ENCODE measurements at regions not wholly inside any gene's neighbourhood (a gene's known extent, or its start where the extent isn't known, plus 50 kb on each side); places are given as distances from the start of the nearest gene placed in this dataset.

- Mint-ChIP-seq H3K4me3 (no peak overlapping the region), H3K36me3 (ENCODE audit: low read depth) (no peaks in the 10 kb centered on the region), H3K27me3 (ENCODE audit: low read depth) (no peaks in the 10 kb centered on the region), H3K27ac (no peak overlapping the region), H3K4me1 (ENCODE audit: low read depth) (no peaks in the 10 kb centered on the region), H3K9me3 (peaks cover 2% of the 10 kb centered on the region)
- DNase-seq = no peak
- CTCF ChIA-PET = no interaction called here
- intact Hi-C loops (cut with micrococcal nuclease) = no loop called here
Observed at GRCh38 chr3:135691240-135691639, 274.3 kb upstream of the PPP2R3A start.

- H3K27me3 Mint-ChIP-seq (ENCODE audit: low read depth) = no peaks in the 10 kb centered on the region
- H3K9me3 Mint-ChIP-seq = no peaks in the 10 kb centered on the region
- no peak overlapping the region for H3K27ac Mint-ChIP-seq
- H3K4me3 Mint-ChIP-seq = no peak overlapping the region
- no peak for DNase-seq
- H3K36me3 Mint-ChIP-seq (ENCODE audit: low read depth) = no peaks in the 10 kb centered on the region
- H3K4me1 Mint-ChIP-seq (ENCODE audit: low read depth) = no peaks in the 10 kb centered on the region
- CTCF ChIA-PET = no interaction called here
- intact Hi-C loops (cut with micrococcal nuclease) = no loop called here
Observed at GRCh38 chr3:135694142-135694541, 271.4 kb upstream of the PPP2R3A start.

- Mint-ChIP-seq H3K27me3 (ENCODE audit: low read depth) (no peaks in the 10 kb centered on the region), H3K27ac (no peak overlapping the region), H3K36me3 (ENCODE audit: low read depth) (no peaks in the 10 kb centered on the region), H3K4me1 (ENCODE audit: low read depth) (no peaks in the 10 kb centered on the region), H3K9me3 (no peaks in the 10 kb centered on the region), H3K4me3 (no peak overlapping the region)
- no peak for DNase-seq
- intact Hi-C loops (cut with micrococcal nuclease) = no loop called here
- CTCF ChIA-PET = no interaction called here
Observed at GRCh38 chr3:135699741-135700140, 265.8 kb upstream of the PPP2R3A start.

- CTCF ChIA-PET = no interaction called here
Observed at GRCh38 chr3:135706758-135707375, 258.7 kb upstream of the PPP2R3A start.

GRCh38 chr3:135719449-135719848 lies 246.1 kb upstream of the PPP2R3A start:
- CTCF ChIA-PET = no interaction called here
- no peak for DNase-seq
- no peaks in the 10 kb centered on the region for H3K36me3 Mint-ChIP-seq (ENCODE audit: low read depth)
- H3K27ac Mint-ChIP-seq = no peak overlapping the region
- no peaks in the 10 kb centered on the region for H3K9me3 Mint-ChIP-seq
- intact Hi-C loops (cut with micrococcal nuclease) = no loop called here
- no peak overlapping the region for H3K4me3 Mint-ChIP-seq
- no peaks in the 10 kb centered on the region for H3K27me3 Mint-ChIP-seq (ENCODE audit: low read depth)
- no peaks in the 10 kb centered on the region for H3K4me1 Mint-ChIP-seq (ENCODE audit: low read depth)

More at GRCh38 chr3:135706758-135707375, 258.7 kb upstream of the PPP2R3A start:
- Mint-ChIP-seq H3K27ac (no peak overlapping the region), H3K36me3 (ENCODE audit: low read depth) (no peaks in the 10 kb centered on the region), H3K4me1 (ENCODE audit: low read depth) (no peaks in the 10 kb centered on the region), H3K4me3 (no peak overlapping the region), H3K9me3 (no peaks in the 10 kb centered on the region), H3K27me3 (ENCODE audit: low read depth) (no peaks in the 10 kb centered on the region)
- DNase-seq = no peak
- intact Hi-C loops (cut with micrococcal nuclease) = no loop called here

- Mint-ChIP-seq H3K36me3 (ENCODE audit: low read depth) (peaks cover 1% of the 10 kb centered on the region), H3K27me3 (ENCODE audit: low read depth) (no peaks in the 10 kb centered on the region), H3K4me1 (ENCODE audit: low read depth) (no peaks in the 10 kb centered on the region), H3K27ac (no peak overlapping the region), H3K9me3 (peaks cover 22% of the 10 kb centered on the region), H3K4me3 (no peak overlapping the region)
- DNase-seq = no peak
- intact Hi-C loops (cut with micrococcal nuclease) = no loop called here
- CTCF ChIA-PET = interaction anchor here (0.6 kb wide), 1 partner anchor 171 kb away, joined by 3 read pairs; no protein-coding TSS in a partner anchor
Observed at GRCh38 chr3:135728007-135728721, 237.4 kb upstream of the PPP2R3A start.

- intact Hi-C loops (cut with micrococcal nuclease) = no loop called here
- H3K4me3 Mint-ChIP-seq = no peak overlapping the region
- DNase-seq = no peak
- no peaks in the 10 kb centered on the region for H3K4me1 Mint-ChIP-seq (ENCODE audit: low read depth)
- CTCF ChIA-PET = no interaction called here
- H3K27ac Mint-ChIP-seq = no peak overlapping the region
- H3K9me3 Mint-ChIP-seq = peaks cover 18% of the 10 kb centered on the region
- peaks cover 1% of the 10 kb centered on the region for H3K36me3 Mint-ChIP-seq (ENCODE audit: low read depth)
- no peaks in the 10 kb centered on the region for H3K27me3 Mint-ChIP-seq (ENCODE audit: low read depth)
Observed at GRCh38 chr3:135731546-135731945, 234.0 kb upstream of the PPP2R3A start.

GRCh38 chr3:135736740-135737139 lies 228.8 kb upstream of the PPP2R3A start:
- intact Hi-C loops (cut with micrococcal nuclease) = loop anchor here (5.0 kb wide), 1 partner anchor 306 kb away; no protein-coding TSS in a partner anchor
- CTCF ChIA-PET = no interaction called here
- peak; percentile 8 for DNase-seq
- no peaks in the 10 kb centered on the region for H3K36me3 Mint-ChIP-seq (ENCODE audit: low read depth)
- H3K9me3 Mint-ChIP-seq = peaks cover 11% of the 10 kb centered on the region
- no peak overlapping the region for H3K27ac Mint-ChIP-seq
- peaks cover 2% of the 10 kb centered on the region for H3K27me3 Mint-ChIP-seq (ENCODE audit: low read depth)
- H3K4me3 Mint-ChIP-seq = no peak overlapping the region
- H3K4me1 Mint-ChIP-seq (ENCODE audit: low read depth) = no peaks in the 10 kb centered on the region

GRCh38 chr3:135739779-135740178 lies 225.7 kb upstream of the PPP2R3A start:
- peaks cover 2% of the 10 kb centered on the region for H3K27me3 Mint-ChIP-seq (ENCODE audit: low read depth)
- no peak overlapping the region for H3K27ac Mint-ChIP-seq
- H3K4me1 Mint-ChIP-seq (ENCODE audit: low read depth) = no peaks in the 10 kb centered on the region
- peaks cover 9% of the 10 kb centered on the region for H3K9me3 Mint-ChIP-seq
- CTCF ChIA-PET = no interaction called here
- no peak overlapping the region for H3K4me3 Mint-ChIP-seq
- no peak for DNase-seq
- intact Hi-C loops (cut with micrococcal nuclease) = loop anchor here (5.0 kb wide), 1 partner anchor 303 kb away; no protein-coding TSS in a partner anchor
- no peaks in the 10 kb centered on the region for H3K36me3 Mint-ChIP-seq (ENCODE audit: low read depth)

GRCh38 chr3:135740211-135740610 lies 225.3 kb upstream of the PPP2R3A start:
- Mint-ChIP-seq H3K4me3 (no peak overlapping the region), H3K27me3 (ENCODE audit: low read depth) (peaks cover 2% of the 10 kb centered on the region), H3K36me3 (ENCODE audit: low read depth) (no peaks in the 10 kb centered on the region), H3K9me3 (peaks cover 9% of the 10 kb centered on the region), H3K27ac (no peak overlapping the region), H3K4me1 (ENCODE audit: low read depth) (no peaks in the 10 kb centered on the region)
- intact Hi-C loops (cut with micrococcal nuclease) = no loop called here
- no peak for DNase-seq
- CTCF ChIA-PET = no interaction called here

- CTCF ChIA-PET = no interaction called here
- peaks cover 2% of the 10 kb centered on the region for H3K27me3 Mint-ChIP-seq (ENCODE audit: low read depth)
- H3K27ac Mint-ChIP-seq = no peak overlapping the region
- DNase-seq = no peak
- H3K9me3 Mint-ChIP-seq = peaks cover 8% of the 10 kb centered on the region
- H3K4me3 Mint-ChIP-seq = no peak overlapping the region
- intact Hi-C loops (cut with micrococcal nuclease) = no loop called here
- no peaks in the 10 kb centered on the region for H3K36me3 Mint-ChIP-seq (ENCODE audit: low read depth)
- H3K4me1 Mint-ChIP-seq (ENCODE audit: low read depth) = no peaks in the 10 kb centered on the region
Observed at GRCh38 chr3:135740751-135741150, 224.8 kb upstream of the PPP2R3A start.

- Mint-ChIP-seq H3K27ac (no peak overlapping the region), H3K4me3 (no peak overlapping the region), H3K27me3 (ENCODE audit: low read depth) (no peaks in the 10 kb centered on the region), H3K36me3 (ENCODE audit: low read depth) (no peaks in the 10 kb centered on the region), H3K9me3 (no peaks in the 10 kb centered on the region), H3K4me1 (ENCODE audit: low read depth) (no peaks in the 10 kb centered on the region)
- intact Hi-C loops (cut with micrococcal nuclease) = no loop called here
- no peak for DNase-seq
- CTCF ChIA-PET = no interaction called here
Observed at GRCh38 chr3:135751991-135752390, 213.5 kb upstream of the PPP2R3A start.

- Mint-ChIP-seq H3K4me1 (ENCODE audit: low read depth) (no peaks in the 10 kb centered on the region), H3K27ac (no peak overlapping the region), H3K9me3 (no peaks in the 10 kb centered on the region), H3K27me3 (ENCODE audit: low read depth) (no peaks in the 10 kb centered on the region), H3K36me3 (ENCODE audit: low read depth) (no peaks in the 10 kb centered on the region), H3K4me3 (no peak overlapping the region)
- CTCF ChIA-PET = no interaction called here
- no peak for DNase-seq
- intact Hi-C loops (cut with micrococcal nuclease) = no loop called here
Observed at GRCh38 chr3:135752851-135753250, 212.7 kb upstream of the PPP2R3A start.
